ENCODE measurements at regions not wholly inside any gene's neighbourhood (a gene's known extent, or its start where the extent isn't known, plus 50 kb on each side); places are given as distances from the start of the nearest gene placed in this dataset.
"Not testable (repeated sequence)": the region's sequence is repeated elsewhere in the genome, so short reads cannot be mapped to it uniquely, and the experiment has no call there.

DNA sequence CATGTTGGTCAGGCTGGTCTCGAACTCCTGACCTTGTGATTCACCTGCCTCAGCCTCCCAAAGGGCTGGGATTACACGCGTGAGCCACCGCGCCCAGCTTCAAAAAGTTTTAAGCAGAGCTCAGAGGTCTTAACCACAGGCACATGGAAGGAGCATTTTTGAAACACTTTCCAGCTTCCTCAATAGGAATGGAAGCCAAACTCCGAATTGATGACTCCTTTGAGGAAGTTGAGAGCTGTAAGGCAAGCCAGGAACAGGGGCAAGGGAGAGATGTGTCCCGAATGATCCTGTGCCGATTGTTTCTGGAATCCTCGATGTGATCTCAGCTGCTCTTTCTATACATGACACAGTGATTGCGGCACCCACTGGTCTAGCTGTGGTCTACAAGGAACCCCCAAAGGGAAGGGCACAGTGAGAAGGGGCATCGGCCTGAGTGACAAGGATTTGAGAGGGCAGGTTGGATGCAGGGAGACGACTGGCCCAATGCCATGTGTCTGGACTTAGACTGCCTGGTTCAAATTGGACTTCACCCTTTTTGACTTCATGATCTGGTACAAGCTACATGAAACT, 116.2 kb downstream of the ADRA2C start:
- DNase-seq: not testable (repeated sequence)

DNA sequence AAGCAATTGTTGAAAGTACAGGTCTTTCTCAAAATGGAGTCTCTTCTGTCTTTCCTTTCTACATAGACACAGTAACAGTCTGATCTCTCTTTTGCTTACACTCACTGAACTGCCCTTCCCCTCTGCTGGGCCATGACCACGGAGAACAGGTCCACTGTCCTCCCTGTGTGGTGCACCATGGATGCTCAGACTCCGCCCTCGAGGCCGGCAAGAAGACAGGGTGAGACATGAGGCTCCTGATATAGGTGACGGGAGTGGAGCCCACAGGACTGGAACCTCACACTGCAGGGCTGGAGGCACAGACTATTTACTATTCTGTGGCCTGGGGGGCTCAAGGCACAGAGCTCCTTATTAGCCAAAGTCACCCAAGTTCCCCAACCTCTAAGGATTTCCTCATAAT, 118.1 kb downstream of the ADRA2C start:
- DNase-seq: not testable (repeated sequence)

DNA sequence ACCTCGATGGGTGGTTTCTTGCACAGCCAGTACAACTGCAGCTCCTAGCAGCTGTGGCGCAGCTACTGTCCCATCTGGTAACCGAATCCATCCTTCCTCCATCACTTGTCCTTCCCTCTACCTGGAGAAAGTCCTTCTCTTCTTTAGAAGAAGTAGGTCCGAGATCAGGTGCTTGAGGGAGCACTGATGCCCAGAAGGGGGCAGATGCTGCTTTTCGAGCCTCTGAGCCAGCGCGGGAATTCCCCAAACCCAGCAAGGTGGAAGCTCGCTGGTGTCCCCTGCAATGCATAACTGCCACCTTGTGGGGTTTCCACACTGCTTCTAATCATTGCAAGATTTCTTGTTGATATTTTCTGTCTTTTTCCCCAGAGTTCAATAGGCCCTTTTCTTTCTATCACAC, 127.4 kb downstream of the ADRA2C start:
- DNase-seq: not testable (repeated sequence)

DNA sequence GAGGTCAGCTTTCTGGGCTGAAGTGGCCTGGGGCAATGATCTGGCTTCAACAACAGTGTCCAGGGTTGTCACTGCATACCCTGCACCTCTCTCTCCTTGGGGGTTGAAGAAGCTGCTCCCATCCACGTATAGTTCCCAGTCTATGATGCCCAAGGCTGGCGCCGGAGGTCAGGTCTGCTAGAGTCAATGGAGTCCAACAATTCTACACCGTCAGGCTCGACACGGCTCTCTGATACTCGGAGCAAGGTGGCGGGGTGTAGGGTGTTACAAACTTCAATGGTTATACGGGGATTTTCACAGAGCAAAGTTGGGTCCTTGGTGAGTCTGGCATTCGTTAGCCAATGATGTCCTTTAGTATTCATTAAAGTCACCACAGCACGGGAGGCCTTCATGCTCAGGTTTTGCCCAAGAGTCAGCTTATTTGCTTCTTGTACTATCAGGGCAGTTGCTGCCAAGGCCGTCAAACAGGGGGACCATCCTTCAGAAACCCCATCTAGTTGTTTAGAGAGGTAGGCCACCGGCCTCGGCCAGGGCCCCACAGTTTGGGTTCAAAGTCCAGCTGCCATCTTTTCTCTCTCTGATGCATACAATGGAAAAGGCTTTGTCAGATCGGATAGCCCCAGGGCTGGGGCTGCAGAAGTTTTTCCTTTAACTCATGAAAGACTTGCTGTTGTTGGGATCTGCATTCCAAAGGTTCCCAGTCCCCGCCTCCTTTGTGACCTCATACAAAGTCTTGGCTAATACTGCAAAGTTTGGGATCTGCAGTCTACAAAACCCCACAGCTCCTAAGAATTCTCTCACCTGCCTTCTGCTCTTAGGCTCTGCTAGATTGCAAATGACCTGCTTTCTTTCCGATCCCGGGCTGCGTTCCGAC, 128.1 kb downstream of the ADRA2C start:
- not testable (repeated sequence) for DNase-seq

DNA sequence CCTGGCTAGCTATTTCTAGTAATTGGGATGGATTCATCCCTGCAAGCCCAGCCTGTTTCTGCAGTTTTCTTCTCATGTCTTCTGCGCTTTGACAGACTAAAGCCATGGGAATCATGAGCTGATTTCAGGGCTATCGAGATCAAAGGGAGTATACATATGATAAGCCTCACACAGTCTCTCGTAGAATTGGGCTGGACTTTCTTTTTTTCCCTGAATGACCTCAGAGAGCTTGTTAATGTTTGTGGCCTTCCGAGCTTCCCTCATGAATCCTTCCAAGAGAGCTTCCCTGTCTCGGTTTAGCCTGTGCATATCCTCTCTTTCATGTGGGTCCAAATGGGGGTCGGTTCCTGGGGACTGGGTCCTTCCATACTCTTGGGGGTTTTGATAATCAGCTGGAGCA, 130.3 kb downstream of the ADRA2C start:
- no peak for DNase-seq

DNA sequence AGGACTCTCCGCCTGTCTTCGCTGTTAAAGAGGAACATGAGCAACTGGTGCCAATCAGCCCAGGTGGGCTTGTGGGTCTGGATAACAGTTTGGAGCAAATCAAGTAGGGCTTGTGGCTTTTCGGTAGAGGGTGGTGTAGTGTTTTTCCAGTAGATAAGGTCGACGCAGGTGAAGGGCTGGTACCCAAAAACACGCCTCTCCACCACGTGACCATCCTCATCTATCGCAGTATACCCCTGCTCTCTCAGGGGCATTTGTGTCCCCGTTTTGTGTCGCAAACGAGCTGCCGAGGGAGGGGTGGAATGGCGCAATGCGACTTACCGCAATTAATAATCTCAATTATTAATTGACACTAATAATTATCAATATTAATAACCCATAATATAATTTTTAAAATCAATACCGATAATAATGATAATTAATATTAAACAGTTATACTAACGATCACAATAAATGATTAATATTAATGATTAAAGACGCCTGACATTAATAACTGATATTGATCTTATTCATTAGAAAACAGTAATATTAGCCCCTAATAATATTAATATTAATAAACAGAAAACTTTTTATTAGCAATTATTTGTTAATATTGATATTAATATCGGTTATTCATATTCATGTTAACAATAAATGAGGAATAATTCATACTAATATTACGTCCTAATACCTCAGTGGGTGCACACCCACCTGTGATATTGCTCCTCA, 130.8 kb downstream of the ADRA2C start:
- not testable (repeated sequence) for DNase-seq

DNA sequence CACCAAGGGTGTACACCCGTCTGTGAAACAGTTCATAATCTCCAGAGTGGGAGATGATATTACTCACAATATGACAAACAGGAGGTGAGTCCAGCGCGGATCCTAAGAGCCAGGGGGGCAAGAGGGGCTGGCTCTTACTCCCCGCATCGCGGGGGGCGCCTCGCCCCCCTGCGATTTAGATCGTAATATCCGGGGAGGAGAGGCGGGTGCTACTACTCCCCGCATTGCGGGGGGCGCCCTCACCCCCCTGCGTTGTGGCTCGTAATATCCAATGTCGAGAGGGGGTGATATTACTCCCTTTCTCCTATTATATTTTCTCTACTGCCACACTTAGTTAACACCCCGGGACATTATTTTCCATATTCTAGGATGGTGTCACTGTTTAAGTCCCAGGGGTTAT, 131.9 kb downstream of the ADRA2C start:
- DNase-seq: no peak

DNA sequence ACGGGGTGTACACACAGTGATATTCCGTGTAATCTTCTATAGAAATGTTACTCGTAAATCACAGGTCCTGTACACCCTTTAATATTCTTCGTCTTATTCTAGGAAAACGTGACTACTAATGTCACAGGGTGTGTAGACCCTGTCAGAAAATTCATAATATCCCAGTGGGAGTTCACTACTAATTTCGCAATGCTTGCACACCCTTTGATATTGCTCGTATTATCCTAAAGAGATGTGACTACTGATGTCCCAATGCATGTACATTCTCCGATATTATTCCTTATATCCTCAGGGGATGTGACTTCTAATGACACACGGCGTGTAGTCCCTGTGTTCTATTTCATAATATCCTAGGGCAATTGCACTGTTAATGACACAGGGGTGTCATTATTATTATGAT, 132.7 kb downstream of the ADRA2C start:
- DNase-seq: not testable (repeated sequence)

DNA sequence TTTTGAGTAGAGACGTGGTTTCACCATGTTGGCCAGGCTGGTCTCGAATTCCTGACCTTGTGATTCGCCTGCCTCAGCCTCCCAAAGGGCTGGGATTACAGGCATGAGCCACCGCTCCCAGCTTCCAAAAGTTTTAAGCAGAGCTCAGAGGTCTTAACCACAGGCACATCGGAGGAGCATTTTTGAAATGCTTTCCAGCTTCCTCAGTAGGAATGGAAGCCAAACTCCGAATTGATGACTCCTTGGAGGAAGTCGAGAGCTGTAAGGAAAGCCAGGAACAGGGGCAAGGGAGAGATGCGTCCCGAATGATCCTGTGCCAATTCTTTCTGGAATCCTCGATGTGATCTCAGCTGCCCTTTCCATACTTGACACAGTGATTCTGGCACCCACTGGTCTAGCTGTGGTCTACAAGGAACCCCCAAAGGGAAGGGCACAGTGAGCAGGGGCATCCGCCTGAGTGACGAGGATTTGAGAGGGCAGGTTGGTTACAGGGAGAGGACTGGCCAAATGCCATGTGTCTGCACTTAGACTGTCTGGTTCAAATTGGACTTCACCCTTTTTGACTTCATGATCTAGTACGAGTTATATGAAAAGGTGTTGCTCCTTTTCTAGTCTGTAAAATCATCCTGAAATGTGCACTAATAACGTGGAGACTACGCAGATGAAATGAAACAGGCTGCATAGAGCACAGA, 138.2 kb downstream of the ADRA2C start:
- DNase-seq: not testable (repeated sequence)

DNA sequence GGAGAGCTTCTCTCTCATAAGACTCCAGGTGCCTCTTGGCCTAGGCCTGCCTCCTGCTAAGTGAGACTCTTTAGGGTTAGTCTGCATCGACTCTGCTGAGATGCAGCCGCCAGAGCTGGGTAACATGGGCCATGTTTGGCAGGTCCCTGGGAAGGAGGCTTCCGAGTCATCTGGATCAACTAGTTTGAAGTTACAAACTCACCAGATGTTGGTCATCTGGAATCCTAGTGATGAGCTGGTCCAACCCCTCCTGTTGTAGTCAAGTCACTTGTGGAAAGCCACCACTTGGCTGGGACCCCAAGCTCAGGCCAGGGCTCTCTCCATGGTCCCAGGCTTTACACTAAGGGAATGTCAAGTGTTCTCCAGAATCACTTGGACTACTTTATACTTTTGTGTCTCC, 143.4 kb downstream of the ADRA2C start:
- DNase-seq: not testable (repeated sequence)

DNA sequence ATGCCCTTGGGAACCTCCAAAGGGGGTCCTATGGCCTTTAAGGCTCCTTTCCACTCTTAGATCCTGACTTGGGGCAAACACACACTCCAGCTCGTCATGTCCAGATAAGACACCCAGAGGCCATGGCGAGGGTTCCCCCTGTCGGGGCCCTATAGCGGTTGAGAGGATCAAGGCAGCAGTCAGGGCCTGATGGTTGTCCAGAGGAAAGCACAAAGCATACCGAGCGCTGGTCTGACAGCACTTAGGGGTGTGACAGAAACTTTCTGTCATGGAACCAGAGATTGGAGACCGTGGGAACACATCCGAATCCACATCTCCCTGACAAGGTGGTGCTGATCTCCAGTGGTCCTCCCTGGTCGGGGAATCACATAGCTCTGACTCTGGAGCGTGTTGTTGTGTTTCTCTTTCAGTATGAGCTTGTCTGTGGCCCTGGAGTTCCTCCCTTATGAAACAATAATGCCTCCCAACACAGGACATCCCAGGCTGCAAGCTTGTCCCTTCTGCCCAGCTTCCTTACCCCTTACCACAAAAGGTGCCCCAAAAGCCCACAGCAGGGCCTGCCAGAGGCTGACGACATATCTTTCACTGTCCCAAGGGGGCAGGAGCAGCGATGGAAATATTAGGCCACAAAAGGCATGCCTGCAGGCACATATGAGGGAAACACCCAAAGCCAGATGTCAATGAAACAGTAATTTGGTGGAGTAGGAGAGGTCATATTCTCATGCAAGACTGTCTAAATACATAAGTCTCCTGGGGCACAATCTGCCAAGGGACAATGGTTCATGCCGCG, 144.2 kb downstream of the ADRA2C start:
- DNase-seq: not testable (repeated sequence)

DNA sequence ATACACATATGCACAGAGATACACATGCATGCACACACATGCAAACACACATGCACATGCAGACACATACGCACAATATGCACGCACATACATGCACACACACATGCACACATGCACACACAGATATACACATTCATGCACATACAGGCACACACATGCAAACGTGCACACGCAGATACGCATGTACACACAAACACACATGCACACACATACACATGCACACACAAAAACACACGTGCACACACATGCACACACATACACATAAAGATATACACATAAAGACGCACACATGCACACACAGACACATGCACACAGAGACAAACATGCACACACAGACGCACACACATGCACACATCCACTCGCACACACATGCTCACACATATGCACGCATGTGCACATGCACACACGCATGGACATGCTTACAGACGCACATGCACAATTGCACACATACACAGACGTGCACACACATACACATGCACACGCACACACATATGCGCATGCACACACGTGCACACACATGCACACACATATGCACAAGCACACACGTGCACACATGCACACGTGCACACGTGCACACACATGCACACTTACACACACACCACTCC, 145.2 kb downstream of the ADRA2C start:
- DNase-seq: no peak

DNA sequence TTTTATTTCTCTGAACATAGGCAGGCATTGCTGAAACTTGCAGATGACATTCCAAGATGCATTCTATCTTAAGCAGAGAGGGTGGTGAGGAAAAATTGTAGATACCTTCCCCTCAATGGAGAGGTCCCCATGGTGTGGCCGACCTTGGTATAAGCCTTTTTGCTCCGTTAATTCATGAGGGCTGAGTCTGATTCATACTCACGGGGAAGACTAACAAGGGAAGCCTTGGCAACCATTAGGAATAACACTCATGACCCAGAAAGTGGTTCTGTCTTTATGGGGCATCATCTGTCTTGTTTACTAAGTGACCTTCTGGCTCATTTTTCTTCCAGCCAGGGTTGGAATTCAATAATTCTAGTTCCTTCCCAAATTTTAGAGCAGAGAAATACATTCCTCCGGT, 148.3 kb downstream of the ADRA2C start:
- DNase-seq: not testable (repeated sequence)

DNA sequence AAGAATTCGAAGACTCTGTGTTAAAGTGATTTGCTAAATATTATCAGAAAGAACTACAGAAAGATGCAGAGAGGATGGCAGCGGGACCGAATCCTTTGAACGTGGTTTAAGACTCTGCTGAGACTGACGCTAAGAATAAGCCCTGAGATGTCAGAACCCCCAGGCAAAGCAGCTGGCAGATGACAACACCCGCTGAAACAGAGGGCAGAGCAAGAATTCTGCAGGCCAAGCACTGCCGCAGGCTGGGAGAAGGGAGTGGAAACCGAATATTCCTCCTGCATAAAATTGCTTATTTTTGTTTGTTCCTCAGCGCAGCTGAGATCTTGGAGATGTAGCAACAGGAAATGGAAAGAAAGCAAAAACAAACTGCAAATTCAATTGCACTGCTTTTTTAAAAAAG, 153.3 kb downstream of the ADRA2C start:
- DNase-seq: not testable (repeated sequence)

DNA sequence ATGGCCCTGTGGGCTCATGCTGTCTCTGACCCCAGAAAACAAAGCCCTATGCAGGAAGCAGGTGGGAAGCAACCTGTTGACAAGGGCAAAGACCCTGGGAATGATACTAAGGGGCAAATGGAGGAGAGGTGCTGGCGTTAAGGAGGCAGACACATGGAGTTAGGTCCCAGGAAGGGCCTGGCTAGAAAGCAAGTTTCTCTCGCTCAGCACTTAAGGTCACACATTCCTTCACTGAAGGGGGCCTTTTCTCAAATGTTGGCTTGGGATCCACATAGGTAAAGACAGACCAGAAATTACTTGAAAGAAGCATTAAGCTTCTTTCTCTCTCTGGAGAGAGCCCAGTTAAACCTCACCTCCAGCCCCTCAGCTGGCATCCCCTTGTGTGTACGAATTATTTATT, 155.7 kb downstream of the ADRA2C start:
- DNase-seq: not testable (repeated sequence)

DNA sequence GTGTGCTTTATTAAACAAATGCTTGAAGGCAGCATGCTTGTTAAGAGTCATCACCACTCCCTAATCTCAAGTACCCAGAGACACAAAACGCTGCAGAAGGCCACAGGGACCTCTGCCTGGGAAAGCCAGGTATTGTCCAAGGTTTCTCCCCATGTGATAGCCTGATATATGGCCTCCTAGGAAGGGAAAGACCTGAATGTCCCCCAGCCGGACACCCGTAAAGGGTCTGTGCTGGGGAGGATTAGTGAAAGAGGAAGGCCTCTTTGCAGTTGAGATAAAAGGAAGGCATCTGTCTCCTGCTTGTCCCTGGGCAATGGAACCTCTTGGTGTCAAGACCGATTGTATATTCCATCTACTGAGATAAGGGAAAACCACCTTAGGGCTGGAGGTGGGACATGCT, 159.7 kb downstream of the ADRA2C start:
- not testable (repeated sequence) for DNase-seq

DNA sequence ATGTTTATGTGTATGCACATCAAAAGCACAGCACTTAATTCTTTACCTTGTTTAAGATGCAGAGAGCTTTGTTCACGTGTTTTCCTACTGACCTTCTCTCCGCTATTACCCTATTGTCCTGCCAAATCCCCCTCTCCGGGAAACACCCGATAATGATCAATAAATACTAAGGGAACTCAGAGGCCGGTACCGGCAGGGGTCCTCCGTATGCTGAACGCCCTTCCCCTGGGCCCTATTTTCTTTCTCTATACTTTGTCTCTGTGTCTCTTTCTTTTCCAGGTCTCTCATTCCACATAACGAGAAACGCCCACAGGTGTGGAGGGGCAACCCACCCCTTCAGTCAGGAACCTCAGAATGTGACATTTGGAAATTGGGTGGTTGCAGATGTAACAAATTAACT, 160.1 kb downstream of the ADRA2C start:
- DNase-seq: not testable (repeated sequence)

DNA sequence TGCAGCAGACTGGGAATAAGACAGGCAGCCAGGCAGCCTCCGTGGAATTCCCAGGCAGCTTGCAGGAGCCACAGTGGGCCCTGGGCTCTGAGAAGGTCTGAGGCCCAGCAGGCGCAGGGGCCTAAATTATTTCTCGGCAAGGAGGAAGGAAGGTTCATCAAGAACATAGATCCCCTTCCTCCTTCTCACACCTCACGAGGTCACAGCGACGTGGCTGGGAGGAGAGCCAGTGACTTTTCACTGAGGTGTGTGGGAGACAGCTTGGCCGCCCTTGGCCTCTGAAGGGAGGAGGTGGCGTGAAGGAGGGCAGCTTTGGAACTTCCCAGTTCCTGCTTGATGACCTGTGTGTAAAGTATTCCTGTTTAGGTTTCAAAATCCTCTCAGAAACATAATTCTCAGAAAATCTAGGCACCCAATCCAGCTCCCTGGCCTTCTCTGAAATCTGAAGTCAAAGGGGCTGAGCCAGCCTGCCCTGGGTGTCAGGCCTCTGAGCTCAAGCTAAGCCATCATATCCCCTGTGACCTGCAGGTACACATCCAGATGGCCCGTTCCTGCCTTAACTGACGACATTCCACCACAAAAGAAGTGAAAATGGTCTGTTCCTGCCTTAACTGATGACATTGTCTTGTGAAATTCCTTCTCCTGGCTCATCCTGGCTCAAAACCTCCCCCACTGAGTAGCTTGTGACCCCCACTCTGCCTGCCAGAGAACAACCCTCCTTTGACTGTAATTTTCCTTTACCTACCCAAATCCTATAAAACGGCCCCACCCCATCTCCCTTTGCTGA, 161.0 kb downstream of the ADRA2C start:
- DNase-seq: not testable (repeated sequence)

DNA sequence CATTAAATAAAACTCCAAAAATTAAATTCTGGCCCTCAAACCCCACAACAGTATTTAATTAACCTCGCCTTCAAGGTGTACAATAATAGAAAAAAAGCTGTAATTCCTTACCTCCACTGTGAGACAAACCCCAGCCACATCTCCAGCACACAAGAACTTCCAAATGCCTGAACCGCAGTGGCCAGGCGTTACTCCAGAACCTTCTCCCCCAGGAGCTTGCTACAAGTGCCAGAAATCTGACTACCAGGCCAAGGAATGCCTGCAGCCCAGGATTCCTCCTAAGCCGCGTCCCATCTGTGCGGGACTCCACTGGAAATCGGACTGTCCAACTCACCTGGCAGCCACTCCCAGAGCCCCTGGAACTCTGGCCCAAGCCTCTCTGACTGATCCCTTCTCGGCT, 163.2 kb downstream of the ADRA2C start:
- DNase-seq: not testable (repeated sequence)

DNA sequence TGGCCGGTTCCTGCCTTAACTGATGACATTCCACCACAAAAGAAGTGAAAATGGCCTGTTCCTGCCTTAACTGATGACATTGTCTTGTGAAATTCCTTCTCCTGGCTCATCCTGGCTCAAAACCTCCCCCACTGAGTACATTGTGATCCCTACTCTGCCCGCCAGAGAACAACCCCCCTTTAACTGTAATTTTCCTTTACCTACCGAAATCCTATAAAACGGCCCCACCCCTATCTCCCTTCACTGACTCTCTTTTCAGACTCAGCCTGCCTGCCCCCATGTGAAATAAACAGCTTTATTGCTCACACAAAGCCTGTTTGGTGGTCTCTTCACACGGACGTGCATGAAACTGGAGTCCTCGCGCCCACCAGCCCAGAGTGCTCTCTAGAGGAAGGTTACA, 166.5 kb downstream of the ADRA2C start:
- not testable (repeated sequence) for DNase-seq

DNA sequence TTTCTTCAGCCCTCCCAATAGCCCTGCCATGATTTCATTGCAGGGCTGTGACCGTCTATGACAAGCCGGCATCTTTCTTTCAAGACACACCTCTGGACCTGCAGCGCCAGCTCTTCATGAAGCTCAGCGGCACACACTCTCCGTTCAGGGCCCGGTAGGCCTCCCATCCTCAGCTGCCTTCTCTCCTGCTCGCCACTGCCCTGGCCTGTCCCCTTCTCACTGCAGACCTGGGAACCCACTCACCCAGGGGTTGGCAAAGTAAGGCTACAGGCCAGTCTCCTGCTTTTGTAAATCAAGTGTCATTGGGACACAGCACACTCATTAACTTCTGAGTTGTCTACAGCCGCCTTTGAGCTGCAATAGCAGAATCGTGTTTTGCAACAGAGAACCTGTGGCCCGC, 169.2 kb downstream of the ADRA2C start:
- not testable (repeated sequence) for DNase-seq

All from NCI-H1436 treated with DMSO at 0.1 percent for 48 hours (cell line).